C4-2B (cell line): ENCODE measurements at regions not wholly inside any gene's neighbourhood (a gene's known extent, or its start where the extent isn't known, plus 50 kb on each side); places are given as distances from the start of the nearest gene placed in this dataset.

ENCODE experiments used
- ZFX ChIP-seq: fragments of 450-650 bp; IDR thresholded peaks from 2 replicates; pipeline ENCODE4 v1.6.1; 2017
- TF ChIP-seq, protein P1 (sequence below): fragments of 450-650 bp; conservative IDR thresholded peaks from 2 replicates; pipeline ENCODE4 v1.5.1; 2017; ENCODE audit warnings: mild to moderate bottlenecking

DNA sequence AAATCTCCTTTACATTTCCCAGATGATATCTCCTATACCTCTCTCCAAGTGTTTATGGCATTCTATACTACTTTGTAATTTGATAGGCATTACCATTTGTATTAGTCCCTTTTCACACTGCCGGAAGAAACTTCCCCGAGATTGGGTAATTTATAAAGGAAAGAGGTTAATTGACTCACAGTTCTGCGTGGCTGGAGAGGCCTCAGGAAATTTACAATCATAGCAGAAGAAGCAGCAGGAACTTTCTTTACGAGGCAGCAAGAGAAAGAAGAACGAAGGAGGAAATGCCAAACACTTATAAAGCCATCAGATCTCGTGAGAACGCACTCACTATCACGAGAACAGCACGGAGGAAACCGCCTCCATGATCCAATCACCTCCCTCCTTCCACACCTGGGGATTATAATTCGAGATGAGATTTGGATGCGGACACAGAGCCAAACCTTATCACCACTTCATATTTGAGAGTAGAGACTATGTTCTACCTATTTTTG, 1194.6 kb downstream of the SORCS1 start:
- TF ChIP-seq, protein P1, sequence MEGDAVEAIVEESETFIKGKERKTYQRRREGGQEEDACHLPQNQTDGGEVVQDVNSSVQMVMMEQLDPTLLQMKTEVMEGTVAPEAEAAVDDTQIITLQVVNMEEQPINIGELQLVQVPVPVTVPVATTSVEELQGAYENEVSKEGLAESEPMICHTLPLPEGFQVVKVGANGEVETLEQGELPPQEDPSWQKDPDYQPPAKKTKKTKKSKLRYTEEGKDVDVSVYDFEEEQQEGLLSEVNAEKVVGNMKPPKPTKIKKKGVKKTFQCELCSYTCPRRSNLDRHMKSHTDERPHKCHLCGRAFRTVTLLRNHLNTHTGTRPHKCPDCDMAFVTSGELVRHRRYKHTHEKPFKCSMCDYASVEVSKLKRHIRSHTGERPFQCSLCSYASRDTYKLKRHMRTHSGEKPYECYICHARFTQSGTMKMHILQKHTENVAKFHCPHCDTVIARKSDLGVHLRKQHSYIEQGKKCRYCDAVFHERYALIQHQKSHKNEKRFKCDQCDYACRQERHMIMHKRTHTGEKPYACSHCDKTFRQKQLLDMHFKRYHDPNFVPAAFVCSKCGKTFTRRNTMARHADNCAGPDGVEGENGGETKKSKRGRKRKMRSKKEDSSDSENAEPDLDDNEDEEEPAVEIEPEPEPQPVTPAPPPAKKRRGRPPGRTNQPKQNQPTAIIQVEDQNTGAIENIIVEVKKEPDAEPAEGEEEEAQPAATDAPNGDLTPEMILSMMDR, result no peak
- TF ChIP-seq ZFX, result no peak
